ENCODE measurements at regions not wholly inside any gene's neighbourhood (a gene's known extent, or its start where the extent isn't known, plus 50 kb on each side); places are given as distances from the start of the nearest gene placed in this dataset.

GRCh38 chr12:30243426-30243825 lies 452.2 kb downstream of the IPO8 start:
- no peak overlapping the region for H3K27ac Mint-ChIP-seq
- H3K4me3 Mint-ChIP-seq, result no peak overlapping the region
- no peak for DNase-seq
- H3K9me3 Mint-ChIP-seq, result no peaks in the 10 kb centered on the region
- H3K36me3 Mint-ChIP-seq (ENCODE audit: low read depth), result no peaks in the 10 kb centered on the region
- no peaks in the 10 kb centered on the region for H3K27me3 Mint-ChIP-seq
- intact Hi-C loops (cut with micrococcal nuclease), result no loop called here
- H3K4me1 Mint-ChIP-seq, result no peaks in the 10 kb centered on the region

GRCh38 chr12:30219047-30219446 lies 435.3 kb upstream of the TMTC1 start:
- H3K27me3 Mint-ChIP-seq, result no peaks in the 10 kb centered on the region
- H3K9me3 Mint-ChIP-seq, result no peaks in the 10 kb centered on the region
- intact Hi-C loops (cut with micrococcal nuclease), result no loop called here
- no peaks in the 10 kb centered on the region for H3K36me3 Mint-ChIP-seq (ENCODE audit: low read depth)
- no peak overlapping the region for H3K4me3 Mint-ChIP-seq
- no peaks in the 10 kb centered on the region for H3K4me1 Mint-ChIP-seq
- H3K27ac Mint-ChIP-seq, result no peak overlapping the region
- DNase-seq, result no peak

- no peak for DNase-seq
- intact Hi-C loops (cut with micrococcal nuclease), result no loop called here
- no peaks in the 10 kb centered on the region for H3K9me3 Mint-ChIP-seq
- H3K4me3 Mint-ChIP-seq, result no peak overlapping the region
- H3K36me3 Mint-ChIP-seq (ENCODE audit: low read depth), result no peaks in the 10 kb centered on the region
- no peaks in the 10 kb centered on the region for H3K4me1 Mint-ChIP-seq
- no peak overlapping the region for H3K27ac Mint-ChIP-seq
- H3K27me3 Mint-ChIP-seq, result no peaks in the 10 kb centered on the region
Measured at GRCh38 chr12:30218073-30218472, 434.3 kb upstream of the TMTC1 start.

GRCh38 chr12:30213166-30213565 lies 429.4 kb upstream of the TMTC1 start:
- Mint-ChIP-seq H3K27ac (no peak overlapping the region), H3K36me3 (ENCODE audit: low read depth) (no peaks in the 10 kb centered on the region), H3K9me3 (no peaks in the 10 kb centered on the region), H3K27me3 (no peaks in the 10 kb centered on the region), H3K4me3 (no peak overlapping the region), H3K4me1 (no peaks in the 10 kb centered on the region)
- intact Hi-C loops (cut with micrococcal nuclease), result no loop called here
- DNase-seq, result no peak

- no peak for DNase-seq
- Mint-ChIP-seq H3K9me3 (no peaks in the 10 kb centered on the region), H3K4me1 (no peaks in the 10 kb centered on the region), H3K4me3 (no peak overlapping the region), H3K27me3 (no peaks in the 10 kb centered on the region), H3K27ac (no peak overlapping the region), H3K36me3 (ENCODE audit: low read depth) (no peaks in the 10 kb centered on the region)
- intact Hi-C loops (cut with micrococcal nuclease), result no loop called here
Measured at GRCh38 chr12:30211743-30212142, 428.0 kb upstream of the TMTC1 start.

- intact Hi-C loops (cut with micrococcal nuclease), result no loop called here
- H3K36me3 Mint-ChIP-seq (ENCODE audit: low read depth), result no peaks in the 10 kb centered on the region
- H3K4me3 Mint-ChIP-seq, result no peak overlapping the region
- no peak for DNase-seq
- H3K27me3 Mint-ChIP-seq, result peaks cover 10% of the 10 kb centered on the region
- H3K4me1 Mint-ChIP-seq, result no peaks in the 10 kb centered on the region
- no peak overlapping the region for H3K27ac Mint-ChIP-seq
- H3K9me3 Mint-ChIP-seq, result no peaks in the 10 kb centered on the region
Measured at GRCh38 chr12:30203981-30204380, 420.2 kb upstream of the TMTC1 start.

GRCh38 chr12:30202521-30203254 lies 418.9 kb upstream of the TMTC1 start:
- DNase-seq, result no peak
- no peaks in the 10 kb centered on the region for H3K4me1 Mint-ChIP-seq
- H3K9me3 Mint-ChIP-seq, result no peaks in the 10 kb centered on the region
- H3K36me3 Mint-ChIP-seq (ENCODE audit: low read depth), result no peaks in the 10 kb centered on the region
- no peak overlapping the region for H3K4me3 Mint-ChIP-seq
- intact Hi-C loops (cut with micrococcal nuclease), result no loop called here
- peaks cover 10% of the 10 kb centered on the region for H3K27me3 Mint-ChIP-seq
- no peak overlapping the region for H3K27ac Mint-ChIP-seq

- H3K36me3 Mint-ChIP-seq (ENCODE audit: low read depth), result no peaks in the 10 kb centered on the region
- peaks cover 10% of the 10 kb centered on the region for H3K27me3 Mint-ChIP-seq
- no peak overlapping the region for H3K27ac Mint-ChIP-seq
- H3K4me1 Mint-ChIP-seq, result no peaks in the 10 kb centered on the region
- DNase-seq, result no peak
- intact Hi-C loops (cut with micrococcal nuclease), result no loop called here
- H3K4me3 Mint-ChIP-seq, result no peak overlapping the region
- H3K9me3 Mint-ChIP-seq, result no peaks in the 10 kb centered on the region
Measured at GRCh38 chr12:30201301-30202160, 417.8 kb upstream of the TMTC1 start.

GRCh38 chr12:30200864-30201263 lies 417.1 kb upstream of the TMTC1 start:
- H3K27ac Mint-ChIP-seq, result no peak overlapping the region
- no peak overlapping the region for H3K4me3 Mint-ChIP-seq
- peaks cover 10% of the 10 kb centered on the region for H3K27me3 Mint-ChIP-seq
- H3K9me3 Mint-ChIP-seq, result no peaks in the 10 kb centered on the region
- H3K36me3 Mint-ChIP-seq (ENCODE audit: low read depth), result no peaks in the 10 kb centered on the region
- intact Hi-C loops (cut with micrococcal nuclease), result no loop called here
- H3K4me1 Mint-ChIP-seq, result no peaks in the 10 kb centered on the region
- DNase-seq, result no peak

GRCh38 chr12:30197392-30198057 lies 413.8 kb upstream of the TMTC1 start:
- intact Hi-C loops (cut with micrococcal nuclease), result no loop called here
- no peak for DNase-seq
- Mint-ChIP-seq H3K9me3 (no peaks in the 10 kb centered on the region), H3K36me3 (ENCODE audit: low read depth) (no peaks in the 10 kb centered on the region), H3K4me3 (no peak overlapping the region), H3K27ac (no peak overlapping the region), H3K27me3 (peaks cover 10% of the 10 kb centered on the region), H3K4me1 (no peaks in the 10 kb centered on the region)

- no peak overlapping the region for H3K27ac Mint-ChIP-seq
- H3K36me3 Mint-ChIP-seq (ENCODE audit: low read depth), result no peaks in the 10 kb centered on the region
- no peak overlapping the region for H3K4me3 Mint-ChIP-seq
- no peak for DNase-seq
- H3K9me3 Mint-ChIP-seq, result no peaks in the 10 kb centered on the region
- H3K27me3 Mint-ChIP-seq, result no peaks in the 10 kb centered on the region
- no peaks in the 10 kb centered on the region for H3K4me1 Mint-ChIP-seq
- intact Hi-C loops (cut with micrococcal nuclease), result no loop called here
Measured at GRCh38 chr12:30191696-30192455, 408.1 kb upstream of the TMTC1 start.

- no peak for DNase-seq
- Mint-ChIP-seq H3K9me3 (no peaks in the 10 kb centered on the region), H3K36me3 (ENCODE audit: low read depth) (no peaks in the 10 kb centered on the region), H3K27ac (no peak overlapping the region), H3K4me3 (no peak overlapping the region), H3K4me1 (no peaks in the 10 kb centered on the region), H3K27me3 (no peaks in the 10 kb centered on the region)
- intact Hi-C loops (cut with micrococcal nuclease), result no loop called here
Measured at GRCh38 chr12:30188602-30189326, 405.0 kb upstream of the TMTC1 start.

GRCh38 chr12:30187426-30187825 lies 403.7 kb upstream of the TMTC1 start:
- Mint-ChIP-seq H3K4me1 (no peaks in the 10 kb centered on the region), H3K27ac (no peak overlapping the region), H3K36me3 (ENCODE audit: low read depth) (no peaks in the 10 kb centered on the region), H3K9me3 (no peaks in the 10 kb centered on the region), H3K4me3 (no peak overlapping the region), H3K27me3 (no peaks in the 10 kb centered on the region)
- intact Hi-C loops (cut with micrococcal nuclease), result no loop called here
- DNase-seq, result no peak
